Ishikawa (cell line): ENCODE measurements at regions not wholly inside any gene's neighbourhood (a gene's known extent, or its start where the extent isn't known, plus 50 kb on each side); places are given as distances from the start of the nearest gene placed in this dataset.

Experiments
- CEBPB ChIP-seq: IDR thresholded peaks from 2 replicates; pipeline ENCODE4 v1.6.1; 2012
- CREB1 ChIP-seq: IDR thresholded peaks from 2 replicates; pipeline ENCODE4 v1.6.1; 2012; ENCODE audit warnings: low read depth
- EGR1 ChIP-seq: IDR thresholded peaks from 2 replicates; pipeline ENCODE4 v1.6.1; 2012
- EP300 ChIP-seq: IDR thresholded peaks from 2 replicates; pipeline ENCODE4 v1.6.1; 2012; ENCODE audit warnings: borderline replicate concordance
- FOXM1 ChIP-seq: IDR thresholded peaks from 2 replicates; pipeline ENCODE4 v1.6.1; 2012; ENCODE audit warnings: low read depth, borderline replicate concordance
- NFIC ChIP-seq: IDR thresholded peaks from 2 replicates; pipeline ENCODE4 v1.6.1; 2012
- RAD21 ChIP-seq: IDR thresholded peaks from 2 replicates; pipeline ENCODE4 v1.6.1; 2012; ENCODE audit warnings: low read depth
- TAF1 ChIP-seq: IDR thresholded peaks from 2 replicates; pipeline ENCODE4 v1.6.1; 2012; ENCODE audit warnings: low read depth, mild to moderate bottlenecking
- TCF12 ChIP-seq: IDR thresholded peaks from 2 replicates; pipeline ENCODE4 v1.6.1; 2012; ENCODE audit warnings: low read depth
- TEAD4 ChIP-seq: IDR thresholded peaks from 2 replicates; pipeline ENCODE4 v1.6.1; 2012
- YY1 ChIP-seq: IDR thresholded peaks from 2 replicates; pipeline ENCODE4 v1.6.1; 2012; ENCODE audit warnings: low read depth
- ZBTB7A ChIP-seq: IDR thresholded peaks from 2 replicates; pipeline ENCODE4 v1.6.1; 2012; ENCODE audit warnings: low read depth
- TF ChIP-seq, protein P1 (sequence below): IDR thresholded peaks from 2 replicates; pipeline ENCODE4 v1.6.1; 2012
- TF ChIP-seq, protein P2 (sequence below): IDR thresholded peaks from 2 replicates; pipeline ENCODE4 v1.6.1; 2012; ENCODE audit warnings: low read depth, mild to moderate bottlenecking
- TF ChIP-seq, protein P3 (sequence below): IDR thresholded peaks from 2 replicates; pipeline ENCODE4 v1.6.1; 2012

- TF ChIP-seq TEAD4 (no peak), CREB1 (no peak), RAD21 (no peak), FOXM1 (no peak)
- TF ChIP-seq, protein P1, sequence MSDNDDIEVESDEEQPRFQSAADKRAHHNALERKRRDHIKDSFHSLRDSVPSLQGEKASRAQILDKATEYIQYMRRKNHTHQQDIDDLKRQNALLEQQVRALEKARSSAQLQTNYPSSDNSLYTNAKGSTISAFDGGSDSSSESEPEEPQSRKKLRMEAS, result no peak
Measured at GRCh38 chr4:100130964-100131363, 59.3 kb downstream of the DDIT4L start.

GRCh38 chr4:100130491-100130890 lies 59.8 kb downstream of the DDIT4L start:
- TF ChIP-seq CREB1 (no peak), EGR1 (no peak), RAD21 (no peak), NFIC (no peak), EP300 (no peak), TCF12 (no peak), TEAD4 (no peak), ZBTB7A (no peak), CEBPB (no peak), FOXM1 (no peak), YY1 (no peak), TAF1 (no peak)
- TF ChIP-seq, protein P1, result no peak
- TF ChIP-seq, protein P2, sequence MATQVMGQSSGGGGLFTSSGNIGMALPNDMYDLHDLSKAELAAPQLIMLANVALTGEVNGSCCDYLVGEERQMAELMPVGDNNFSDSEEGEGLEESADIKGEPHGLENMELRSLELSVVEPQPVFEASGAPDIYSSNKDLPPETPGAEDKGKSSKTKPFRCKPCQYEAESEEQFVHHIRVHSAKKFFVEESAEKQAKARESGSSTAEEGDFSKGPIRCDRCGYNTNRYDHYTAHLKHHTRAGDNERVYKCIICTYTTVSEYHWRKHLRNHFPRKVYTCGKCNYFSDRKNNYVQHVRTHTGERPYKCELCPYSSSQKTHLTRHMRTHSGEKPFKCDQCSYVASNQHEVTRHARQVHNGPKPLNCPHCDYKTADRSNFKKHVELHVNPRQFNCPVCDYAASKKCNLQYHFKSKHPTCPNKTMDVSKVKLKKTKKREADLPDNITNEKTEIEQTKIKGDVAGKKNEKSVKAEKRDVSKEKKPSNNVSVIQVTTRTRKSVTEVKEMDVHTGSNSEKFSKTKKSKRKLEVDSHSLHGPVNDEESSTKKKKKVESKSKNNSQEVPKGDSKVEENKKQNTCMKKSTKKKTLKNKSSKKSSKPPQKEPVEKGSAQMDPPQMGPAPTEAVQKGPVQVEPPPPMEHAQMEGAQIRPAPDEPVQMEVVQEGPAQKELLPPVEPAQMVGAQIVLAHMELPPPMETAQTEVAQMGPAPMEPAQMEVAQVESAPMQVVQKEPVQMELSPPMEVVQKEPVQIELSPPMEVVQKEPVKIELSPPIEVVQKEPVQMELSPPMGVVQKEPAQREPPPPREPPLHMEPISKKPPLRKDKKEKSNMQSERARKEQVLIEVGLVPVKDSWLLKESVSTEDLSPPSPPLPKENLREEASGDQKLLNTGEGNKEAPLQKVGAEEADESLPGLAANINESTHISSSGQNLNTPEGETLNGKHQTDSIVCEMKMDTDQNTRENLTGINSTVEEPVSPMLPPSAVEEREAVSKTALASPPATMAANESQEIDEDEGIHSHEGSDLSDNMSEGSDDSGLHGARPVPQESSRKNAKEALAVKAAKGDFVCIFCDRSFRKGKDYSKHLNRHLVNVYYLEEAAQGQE, result no peak
- TF ChIP-seq, protein P3, sequence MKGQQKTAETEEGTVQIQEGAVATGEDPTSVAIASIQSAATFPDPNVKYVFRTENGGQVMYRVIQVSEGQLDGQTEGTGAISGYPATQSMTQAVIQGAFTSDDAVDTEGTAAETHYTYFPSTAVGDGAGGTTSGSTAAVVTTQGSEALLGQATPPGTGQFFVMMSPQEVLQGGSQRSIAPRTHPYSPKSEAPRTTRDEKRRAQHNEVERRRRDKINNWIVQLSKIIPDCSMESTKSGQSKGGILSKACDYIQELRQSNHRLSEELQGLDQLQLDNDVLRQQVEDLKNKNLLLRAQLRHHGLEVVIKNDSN, result no peak

DNA sequence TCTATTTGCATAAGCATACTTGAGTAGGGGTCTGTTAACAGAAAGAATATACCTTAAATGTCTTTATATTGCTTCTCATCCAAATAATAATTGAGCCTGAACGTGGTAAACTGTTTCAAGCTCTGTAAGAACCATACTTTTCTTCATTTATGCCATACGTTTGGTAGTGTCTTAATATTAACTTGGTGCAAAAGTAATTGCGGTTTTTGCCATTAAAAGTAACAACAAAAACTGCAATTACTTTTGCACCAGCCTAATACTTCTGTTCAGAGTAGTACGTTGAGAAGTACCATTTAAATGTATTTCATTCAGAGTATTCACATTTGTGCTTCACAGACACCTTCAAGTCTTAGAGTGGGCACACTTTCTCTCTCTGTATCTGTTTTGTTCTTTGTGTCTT lies 60.5 kb downstream of the DDIT4L start:
- TF ChIP-seq EGR1, result no peak
- TF ChIP-seq CEBPB, result no peak
- no peak for TF ChIP-seq TEAD4
- no peak for TF ChIP-seq ZBTB7A
- TF ChIP-seq YY1, result no peak
- TF ChIP-seq NFIC, result no peak
- TF ChIP-seq, protein P2, result no peak
- TF ChIP-seq, protein P1, result no peak
- no peak for TF ChIP-seq RAD21

DNA sequence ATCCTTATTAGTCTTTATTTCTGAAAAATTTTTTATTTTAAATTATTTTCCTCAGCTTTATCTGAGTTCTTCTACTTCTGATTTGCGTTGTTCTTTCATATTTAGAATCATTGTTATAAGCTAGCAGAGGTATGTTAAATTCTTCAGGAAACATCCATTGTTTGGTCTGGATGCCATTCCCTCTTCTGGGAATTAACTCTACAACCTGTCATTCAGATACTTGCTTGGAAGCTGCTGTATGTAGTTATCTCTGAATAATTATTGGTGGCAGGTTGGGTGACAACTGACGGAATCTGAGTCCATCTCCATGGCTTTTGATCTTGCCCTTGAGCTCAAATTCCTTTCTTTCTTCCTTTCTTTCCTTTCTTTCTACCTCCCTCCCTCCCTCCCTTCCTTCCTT lies 61.9 kb downstream of the DDIT4L start:
- TF ChIP-seq CREB1 (no peak), RAD21 (no peak), YY1 (no peak)
- TF ChIP-seq, protein P2, result no peak
- TF ChIP-seq, protein P1, result no peak

- TF ChIP-seq TAF1 (no peak), CEBPB (no peak)
Measured at GRCh38 chr4:100124715-100125114, 65.6 kb downstream of the DDIT4L start.

GRCh38 chr4:100118181-100118580 lies 72.1 kb downstream of the DDIT4L start:
- TF ChIP-seq EGR1 (no peak), TEAD4 (no peak), FOXM1 (no peak), NFIC (no peak), EP300 (no peak), RAD21 (no peak), CEBPB (no peak), YY1 (no peak), CREB1 (no peak), TAF1 (no peak)
- TF ChIP-seq, protein P3, result no peak
- TF ChIP-seq, protein P2, result no peak
- TF ChIP-seq, protein P1, result no peak
